DMS153 treated with DMSO at 0.1 percent for 48 hours (cell line): ENCODE measurements at regions not wholly inside any gene's neighbourhood (a gene's known extent, or its start where the extent isn't known, plus 50 kb on each side); places are given as distances from the start of the nearest gene placed in this dataset.

Source experiments
- DNase-seq: peaks from one replicate; lab custom pipeline; 2025; ENCODE audit not compliant: unreplicated experiment; lab: John Stamatoyannopoulos, UW

DNA sequence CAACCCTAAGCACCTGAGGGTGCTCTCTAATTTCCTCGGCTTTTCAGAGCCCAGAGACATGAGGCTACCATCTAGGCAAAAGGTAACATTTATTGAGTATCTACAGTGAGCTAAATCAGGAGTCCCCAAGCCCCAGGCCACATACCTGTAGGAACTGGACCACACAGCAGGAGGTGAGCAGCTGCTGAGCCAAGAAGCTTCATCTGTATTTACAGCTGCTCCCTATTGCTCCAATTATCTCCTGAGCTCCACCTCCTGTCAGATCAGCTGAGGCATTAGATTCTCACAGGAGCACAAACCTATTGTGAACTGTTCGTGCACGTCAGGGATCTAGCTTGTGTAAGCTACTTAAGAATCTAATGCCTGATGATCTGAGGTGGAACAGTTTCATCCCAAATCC, 70.2 kb downstream of the RND3 start:
- DNase-seq = no peak

DNA sequence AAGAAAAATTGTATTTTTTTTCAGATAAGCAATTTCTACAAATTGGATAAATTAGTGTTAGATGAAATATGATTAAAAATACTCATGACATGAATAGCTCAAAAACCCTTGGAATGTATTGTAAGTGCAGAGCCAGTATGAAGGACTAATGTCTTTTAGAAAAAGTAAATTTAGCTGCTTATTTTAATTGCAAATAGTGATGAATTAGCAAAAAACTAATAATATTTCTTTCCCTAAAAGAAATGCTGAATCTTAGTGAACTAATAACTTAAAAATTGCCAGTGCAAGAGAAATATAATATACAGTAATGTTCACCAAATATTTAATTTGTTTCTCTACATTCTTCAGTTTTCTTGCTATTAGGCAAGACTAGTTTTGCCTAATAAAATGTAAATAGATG, 72.4 kb downstream of the RND3 start:
- no peak for DNase-seq

DNA sequence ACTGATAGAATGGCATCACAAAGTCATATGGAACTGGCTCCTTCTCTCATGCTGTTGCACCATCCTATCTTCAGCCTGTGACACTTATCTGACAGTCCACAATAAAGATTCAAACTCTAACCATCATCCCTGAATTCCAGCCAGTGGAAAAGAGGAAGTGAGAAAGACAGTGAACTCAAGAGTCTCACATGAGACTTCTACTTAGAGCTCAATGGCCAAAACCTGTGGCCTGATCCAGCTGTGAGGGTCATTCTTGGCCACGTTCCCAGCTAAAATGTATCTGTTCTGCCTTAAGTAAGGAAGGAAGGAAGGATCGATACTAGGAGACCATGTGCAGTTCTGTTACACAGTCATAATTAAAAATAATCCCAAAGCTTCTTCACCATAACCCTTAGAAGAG, 73.6 kb downstream of the RND3 start:
- DNase-seq = no peak

DNA sequence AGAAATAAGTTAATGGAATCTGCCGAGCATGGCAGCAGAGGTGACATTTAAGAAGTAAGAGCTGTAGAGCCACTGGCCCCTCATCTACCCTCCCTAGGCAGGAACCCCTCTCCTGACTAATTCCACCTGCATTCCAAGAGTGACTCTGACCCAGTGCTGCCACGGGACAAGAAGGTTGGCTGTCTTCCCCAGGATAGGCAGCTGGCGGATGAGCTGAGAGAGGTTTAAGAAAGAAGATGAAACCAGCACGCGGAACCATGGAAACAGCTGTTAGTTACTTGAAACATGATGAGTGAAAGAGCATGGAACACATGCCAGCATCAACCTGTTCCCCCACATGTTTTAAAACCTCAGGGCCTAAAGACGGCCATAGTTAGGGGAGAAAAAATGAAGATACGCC, 74.1 kb downstream of the RND3 start:
- DNase-seq = no peak

DNA sequence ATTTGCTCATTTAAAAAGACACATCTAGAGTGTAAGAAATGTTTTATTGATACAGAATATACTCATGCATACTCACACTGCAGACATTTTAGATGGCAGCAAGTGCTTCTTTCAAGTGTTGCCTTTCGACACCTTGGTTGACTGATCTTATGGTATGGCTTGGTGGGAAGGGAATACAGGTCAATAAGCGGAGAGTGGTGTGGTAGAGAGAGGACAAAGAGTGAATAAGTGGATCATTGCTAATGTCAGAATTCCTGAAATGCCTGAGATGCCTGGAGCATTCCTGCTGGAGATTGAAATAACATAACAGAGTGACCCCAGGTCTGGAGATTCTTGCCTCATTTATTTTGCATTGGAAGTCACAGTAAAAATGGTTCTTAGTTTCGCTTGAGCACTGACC, 76.7 kb downstream of the RND3 start:
- no peak for DNase-seq

DNA sequence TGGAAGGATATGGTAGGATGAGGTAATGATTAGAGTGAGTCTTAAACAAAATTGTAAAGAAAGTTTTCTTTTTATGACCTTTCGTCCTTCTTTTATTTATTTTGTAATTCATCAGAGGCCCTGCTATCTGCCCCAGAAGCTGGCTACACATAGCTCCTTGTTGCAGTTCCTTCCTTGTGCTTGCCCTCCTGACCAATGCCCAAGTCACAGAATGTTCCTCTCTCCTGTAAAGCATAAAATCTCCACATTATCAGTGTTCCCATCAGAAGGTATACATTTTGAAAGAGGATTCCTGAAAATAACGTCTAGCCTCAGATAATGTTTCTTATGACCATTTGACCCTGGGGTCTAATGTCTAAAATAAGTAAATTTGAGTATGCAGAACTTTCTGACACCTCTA, 78.3 kb downstream of the RND3 start:
- DNase-seq = no peak

DNA sequence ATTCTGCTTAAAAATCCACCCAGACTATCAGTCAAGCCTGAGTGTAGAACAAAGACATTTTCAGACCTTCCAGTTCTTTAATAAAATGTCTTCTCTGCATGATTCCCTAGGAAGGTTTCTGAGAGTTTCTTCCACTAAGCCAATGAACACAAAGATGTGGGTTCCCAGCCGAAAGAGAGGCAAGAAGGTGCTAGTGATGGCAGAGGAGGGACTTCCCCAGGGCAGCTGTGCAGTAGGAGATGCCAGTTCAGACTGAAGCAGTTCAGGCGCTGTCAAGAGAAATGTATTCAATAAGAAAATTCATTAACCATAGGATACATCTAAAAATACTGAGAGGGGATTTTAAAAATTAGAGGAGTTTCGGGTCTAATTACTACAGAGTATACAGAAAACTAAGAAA, 83.3 kb downstream of the RND3 start:
- DNase-seq = no peak

DNA sequence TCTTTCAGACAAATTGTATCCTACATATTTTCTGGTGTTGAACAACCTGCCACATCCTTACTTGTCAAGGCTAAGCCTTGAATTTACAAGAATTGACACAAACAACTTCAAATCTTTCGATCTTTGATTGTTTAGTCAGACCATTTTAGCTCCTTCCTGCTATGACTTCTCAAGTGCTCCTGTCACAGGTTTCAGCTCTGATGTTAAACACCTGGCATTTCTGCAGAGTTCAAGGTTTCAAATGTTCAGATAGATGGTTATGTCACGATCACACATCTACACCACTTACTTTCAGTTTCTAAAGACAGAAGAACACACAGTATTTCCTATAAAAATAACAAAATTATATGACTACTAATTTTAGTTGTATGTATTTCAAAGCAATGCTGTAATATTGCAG, 84.0 kb downstream of the RND3 start:
- no peak for DNase-seq

DNA sequence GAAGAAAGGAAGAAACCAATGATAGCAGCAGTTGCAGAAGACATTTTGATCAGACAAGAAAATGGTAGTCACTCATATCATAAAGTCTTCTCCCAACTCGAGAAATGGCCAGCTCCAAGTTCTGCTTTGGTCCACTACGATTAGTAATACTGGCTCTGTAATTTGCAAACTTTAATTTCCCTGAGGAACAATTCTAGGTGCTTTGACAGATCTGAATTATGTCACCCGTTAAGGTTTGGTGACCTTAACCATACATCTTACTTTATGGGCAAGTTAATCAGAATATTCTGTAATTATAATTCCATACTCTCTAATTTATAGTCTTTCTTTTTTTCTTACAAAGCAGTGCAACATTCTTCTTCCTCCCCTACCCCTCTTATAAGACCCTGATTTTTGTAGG, 84.5 kb downstream of the RND3 start:
- no peak for DNase-seq

DNA sequence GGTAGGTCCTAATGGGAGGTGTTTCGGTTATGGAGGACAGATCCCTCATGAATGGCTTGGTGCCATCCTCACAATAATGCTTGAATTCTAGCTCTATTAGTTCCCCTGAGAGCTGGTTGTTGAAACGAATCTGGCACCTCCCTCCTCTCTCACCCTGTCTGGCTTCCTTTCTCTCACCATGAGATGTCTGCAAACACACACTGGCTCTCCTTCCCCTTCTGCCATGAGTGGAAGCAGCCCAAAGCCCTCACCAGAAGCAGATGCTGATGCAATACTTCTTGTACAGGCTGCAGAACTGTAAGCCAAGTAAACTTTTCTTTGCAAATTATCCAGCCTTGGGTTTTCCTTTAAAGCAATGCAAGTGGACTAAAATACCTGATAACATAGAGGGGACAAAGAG, 86.6 kb downstream of the RND3 start:
- DNase-seq = no peak

DNA sequence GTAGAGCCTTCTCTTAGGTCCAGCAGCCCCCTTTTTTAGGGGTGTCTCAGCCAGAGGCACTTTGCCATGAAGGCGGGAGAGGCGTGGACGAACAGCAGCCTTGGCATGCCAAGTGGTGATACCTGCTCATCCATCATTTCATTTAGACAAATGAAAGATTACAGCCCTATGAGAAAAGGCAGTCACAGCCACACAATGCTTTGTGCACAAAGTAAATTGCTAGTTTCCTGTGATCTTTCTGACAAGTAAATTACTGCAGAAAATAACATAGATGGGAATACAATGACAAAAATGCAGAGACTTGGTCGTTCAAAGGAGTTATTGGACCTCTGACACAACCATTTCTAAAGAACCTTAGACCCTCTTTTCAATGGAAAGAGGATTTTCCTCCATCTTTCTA, 94.9 kb downstream of the RND3 start:
- DNase-seq = no peak

DNA sequence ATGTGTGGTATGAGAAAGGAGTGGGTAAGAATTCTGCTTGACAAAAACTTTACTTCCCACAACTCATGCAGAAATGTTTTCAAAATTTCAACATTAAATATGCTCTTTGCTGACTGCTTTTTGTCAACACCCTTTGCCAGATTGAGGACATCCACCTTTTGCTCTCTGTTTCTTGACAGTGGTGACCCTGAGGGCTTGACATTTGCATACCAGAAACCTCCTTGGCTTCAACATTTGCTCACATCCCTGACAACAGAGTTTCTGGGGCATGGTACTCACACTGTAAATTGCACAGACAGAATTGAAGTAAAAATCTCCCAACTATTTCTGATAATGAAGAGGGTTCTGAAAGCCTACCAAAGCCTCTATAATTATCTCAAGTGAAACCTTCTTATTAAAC, 95.7 kb downstream of the RND3 start:
- DNase-seq = no peak

DNA sequence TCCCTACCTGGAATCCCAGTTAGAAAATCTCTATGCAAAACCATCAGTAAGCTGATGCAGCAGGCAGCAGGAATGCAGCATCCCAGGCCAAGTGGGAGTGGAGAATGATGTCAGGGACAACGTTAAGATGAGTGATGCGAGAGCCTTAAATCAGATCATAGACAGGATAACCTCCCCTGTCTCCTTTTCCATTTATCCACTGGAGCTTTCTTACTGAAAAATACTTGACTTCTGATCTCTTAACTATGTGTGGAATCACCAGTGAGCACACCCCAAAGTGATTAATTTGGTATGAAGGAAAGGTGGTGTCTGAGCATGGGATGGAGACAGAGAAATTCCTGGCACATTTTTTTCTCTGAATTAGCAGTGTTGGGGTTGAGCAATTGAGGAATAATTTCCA, 98.0 kb downstream of the RND3 start:
- DNase-seq = no peak

DNA sequence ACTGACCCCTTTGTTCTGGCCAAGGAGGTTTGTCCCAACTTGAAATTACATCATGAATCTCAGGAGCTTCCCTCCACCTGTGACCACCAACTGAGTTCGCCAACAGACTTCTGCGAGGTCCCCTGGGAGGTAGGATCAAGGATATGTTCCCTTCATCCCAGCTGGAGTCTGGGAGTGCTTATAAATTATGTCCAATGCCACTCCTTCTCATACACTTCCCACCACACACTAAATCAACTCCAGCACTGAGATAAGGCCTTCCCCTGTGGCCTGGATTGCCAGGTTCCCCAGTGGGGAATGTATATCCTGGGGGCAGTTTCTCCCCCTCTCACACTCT, 99.2 kb downstream of the RND3 start:
- DNase-seq = no peak

DNA sequence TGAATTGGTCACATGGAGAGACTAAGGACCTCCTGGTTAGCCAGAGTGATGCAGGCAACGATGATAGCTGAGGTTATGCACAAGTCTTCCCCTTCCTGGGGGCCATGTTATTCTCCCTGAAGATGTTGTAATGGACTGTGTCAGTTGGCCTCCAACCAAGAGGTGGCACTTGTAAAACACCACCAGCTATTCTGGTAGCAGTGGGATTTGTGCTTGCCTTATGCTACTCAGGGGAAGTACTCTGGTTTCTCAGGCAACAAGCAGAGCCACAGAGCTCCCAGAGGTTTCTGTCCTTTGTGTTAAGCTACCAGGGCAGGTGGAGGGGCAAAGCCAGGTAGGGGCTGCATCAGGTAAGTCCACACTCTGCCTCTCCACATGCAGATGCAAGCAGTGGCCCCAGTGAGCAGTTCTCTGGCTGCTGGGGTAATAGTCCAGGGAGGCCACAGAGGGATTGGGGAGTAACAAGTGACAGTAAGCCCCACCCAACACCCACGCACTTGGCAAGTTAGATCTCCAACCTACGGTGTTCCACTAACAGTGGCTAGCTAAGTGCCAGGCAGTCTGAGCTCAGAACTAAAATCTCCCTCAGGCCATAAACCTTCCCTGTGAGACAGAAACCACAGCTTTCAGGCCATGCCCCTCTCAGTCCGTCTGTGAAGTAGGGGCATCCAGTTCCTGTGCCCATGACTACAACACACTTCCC, 99.7 kb downstream of the RND3 start:
- no peak for DNase-seq

DNA sequence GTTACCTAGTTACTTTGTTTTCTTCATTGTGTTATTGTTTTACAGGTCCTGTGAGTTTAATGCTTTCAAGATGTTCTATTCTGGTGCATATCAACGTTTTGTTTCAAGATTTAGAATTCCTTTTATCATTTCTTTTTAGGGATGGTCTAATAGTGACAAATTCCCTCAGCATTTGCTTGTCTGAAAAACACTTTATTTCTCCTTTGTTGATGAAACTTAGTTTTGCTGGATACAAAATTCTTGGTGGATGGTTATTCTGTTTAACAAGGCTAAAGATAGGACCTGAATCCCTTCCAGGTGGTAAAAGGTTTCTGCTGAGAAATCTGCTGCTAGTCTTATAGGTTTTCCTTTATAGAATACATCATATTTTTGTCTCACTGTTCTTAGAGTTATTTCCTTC, 102.3 kb downstream of the RND3 start:
- no peak for DNase-seq

DNA sequence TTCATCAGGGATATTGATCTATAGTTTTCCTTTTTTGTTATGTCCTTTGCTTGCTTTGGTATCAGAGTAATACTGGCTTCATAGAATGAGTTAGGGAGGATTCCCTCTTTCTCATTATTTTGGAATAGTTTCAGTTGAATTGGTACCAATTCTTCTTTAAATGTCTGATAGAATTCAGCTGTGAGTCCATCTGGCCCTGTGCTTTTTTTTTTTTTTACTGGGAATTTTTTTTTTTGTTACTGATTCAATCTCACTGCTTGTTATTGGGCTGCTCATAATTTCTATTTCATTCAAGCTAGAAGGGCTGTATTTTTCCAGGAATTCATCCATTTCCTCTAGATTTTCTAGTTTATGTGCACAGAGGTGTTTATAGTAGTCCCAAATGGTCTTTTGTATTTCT, 103.9 kb downstream of the RND3 start:
- DNase-seq = no peak

DNA sequence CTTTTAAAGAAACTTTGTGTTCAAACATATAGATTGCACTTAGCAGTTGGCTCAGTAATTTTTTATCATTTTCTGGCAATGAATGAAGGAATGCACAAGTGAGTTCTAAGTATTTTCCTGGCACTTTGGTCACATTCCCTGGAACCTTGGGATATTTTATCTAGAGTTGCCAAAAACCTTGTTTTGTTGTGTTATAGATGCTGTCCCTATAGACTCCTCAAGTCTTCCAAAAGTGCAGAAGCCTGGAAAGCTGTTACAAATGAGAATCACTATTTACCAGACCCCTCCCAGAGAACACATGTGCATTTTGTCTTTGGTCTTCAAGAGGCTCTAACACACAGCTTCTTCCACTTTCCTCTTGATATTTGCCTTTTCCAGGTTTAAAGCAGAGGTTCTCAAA, 108.3 kb downstream of the RND3 start:
- no peak for DNase-seq

DNA sequence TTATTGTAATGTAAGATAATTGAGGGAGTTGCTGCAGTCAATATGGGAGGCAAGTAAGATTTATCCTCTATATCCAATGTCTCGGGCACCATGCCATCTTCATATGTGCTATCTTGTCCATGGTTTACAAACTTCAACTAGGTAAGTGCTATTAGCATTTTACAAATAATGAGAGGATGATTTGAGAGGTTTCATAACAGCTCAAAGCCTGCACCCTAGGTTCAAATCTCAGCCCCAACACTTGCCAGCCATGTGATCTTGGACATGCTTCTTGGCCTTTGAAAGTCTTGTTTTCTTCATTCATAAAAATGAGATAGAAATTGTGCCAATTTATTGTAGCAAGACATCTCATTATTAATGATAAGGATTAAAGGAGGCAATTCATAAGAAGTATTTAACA, 108.8 kb downstream of the RND3 start:
- no peak for DNase-seq

DNA sequence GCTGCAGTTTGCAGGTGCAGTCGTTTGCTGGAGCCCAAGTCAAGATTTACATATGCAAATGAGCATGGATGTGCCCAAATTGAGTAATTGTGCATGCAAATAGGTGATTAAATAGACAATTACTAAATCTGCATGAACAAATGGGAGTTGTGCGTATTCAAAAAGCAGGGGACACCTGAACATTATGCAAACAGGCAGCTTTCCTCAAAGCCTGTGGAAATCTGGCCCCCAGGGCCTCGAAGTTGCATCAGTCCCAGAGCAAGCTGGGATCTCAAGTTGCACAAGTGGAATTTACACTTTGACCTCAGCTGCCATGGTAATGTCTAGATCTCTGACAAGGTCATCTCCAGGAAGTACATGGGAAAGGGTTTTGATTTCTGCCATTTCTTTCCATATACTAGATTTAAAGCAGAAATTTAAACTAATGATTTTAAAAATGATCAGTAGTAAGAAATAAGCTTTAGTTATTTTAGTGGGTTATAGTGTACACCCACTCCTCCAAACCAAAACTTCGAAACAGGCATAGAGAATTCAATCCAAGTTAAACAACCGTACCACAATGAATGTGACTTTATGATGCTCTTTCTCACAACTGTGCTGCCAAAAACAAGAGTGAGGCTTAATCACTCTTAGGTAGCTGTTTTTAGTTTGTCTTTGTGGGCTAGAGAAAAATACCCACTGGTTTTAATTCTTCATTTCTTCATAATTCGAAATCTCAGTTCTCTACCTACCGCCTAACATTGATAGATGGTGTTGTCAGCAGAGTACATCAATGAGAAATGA, 110.7 kb downstream of the RND3 start:
- no peak for DNase-seq

DNA sequence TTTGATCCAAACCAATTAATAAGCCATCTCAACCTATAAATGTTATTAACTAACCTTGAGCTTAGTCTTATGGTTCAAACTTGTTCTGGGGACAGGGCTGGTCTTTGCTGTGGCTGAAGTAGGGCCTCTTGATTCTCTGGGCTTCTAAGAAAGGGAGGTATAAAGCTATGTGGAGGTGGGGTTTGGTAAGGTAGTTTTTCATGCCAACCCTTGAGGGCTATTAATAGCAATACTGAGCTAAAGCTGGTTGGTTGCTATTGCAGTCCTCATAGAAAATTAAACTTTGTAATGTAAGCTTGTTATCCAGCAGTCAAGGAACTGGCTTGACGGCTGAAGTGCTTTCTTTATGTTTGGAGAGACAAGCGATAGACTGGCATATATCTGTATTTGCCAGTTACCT, 112.1 kb downstream of the RND3 start:
- no peak for DNase-seq

DNA sequence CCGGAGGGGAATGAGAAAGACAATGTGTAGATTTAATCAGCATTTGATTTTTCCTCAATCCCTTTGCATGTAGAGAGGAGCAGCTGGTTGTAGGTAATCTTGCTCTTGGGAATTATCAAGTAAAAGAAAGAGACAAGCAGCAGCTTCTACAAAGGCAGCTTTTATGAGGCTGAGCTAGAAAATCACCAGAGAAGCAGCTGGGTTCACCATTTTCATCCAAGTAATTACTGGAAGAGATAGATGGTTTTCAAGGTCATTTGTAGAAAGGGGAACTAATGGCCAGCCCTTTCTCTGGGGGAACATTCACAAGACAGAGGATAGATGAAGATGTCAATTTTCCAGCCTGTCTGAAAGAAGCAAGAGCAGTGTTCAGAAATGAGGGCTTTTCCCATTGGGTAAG, 113.0 kb downstream of the RND3 start:
- no peak for DNase-seq

DNA sequence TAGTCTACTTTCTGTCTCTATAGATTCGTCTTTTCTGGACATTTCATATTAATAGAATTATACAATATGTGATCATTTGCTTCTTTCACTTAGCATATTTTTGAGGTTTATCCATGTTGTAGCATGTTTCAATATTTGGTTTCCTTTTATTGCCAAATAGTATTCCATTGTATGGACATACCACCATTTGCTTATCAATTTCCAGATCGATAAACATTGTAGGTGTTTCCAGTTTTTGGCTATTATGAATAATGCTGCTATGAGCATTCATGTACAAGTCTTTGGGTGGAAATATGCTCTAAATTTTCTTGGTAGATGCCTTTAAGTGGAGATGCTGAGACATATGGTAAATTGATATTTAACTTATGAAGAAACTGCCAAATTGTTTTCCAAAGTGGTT, 114.1 kb downstream of the RND3 start:
- no peak for DNase-seq
